Lung (tissue), 11 donors: ENCODE measurements at regions not wholly inside any gene's neighbourhood (a gene's known extent, or its start where the extent isn't known, plus 50 kb on each side); places are given as distances from the start of the nearest gene placed in this dataset.

Experiments used
- ATAC-seq: fragments of 200-7000 bp; cut with Tn5 transposase; one replicate; pipeline ENCODE4 v1.9.1; 2020; ENCODE audit warnings: moderate number of reproducible peaks; ENCODE audit not compliant: insufficient read depth, low FRiP score
- DNase-seq, 3 donors: peaks; one replicate each; pipeline ENCODE4 v3.0.0-alpha.2; 2013 to 2017
- H3K27ac ChIP-seq, 2 donors: one replicate each; pipeline ENCODE4 v1.5.1; 2013; ENCODE audit warnings: mild to moderate bottlenecking in 2 of 2, moderate library complexity in 2 of 2, control low read depth in 1 of 2, inconsistent platforms in 1 of 2, low read depth in 1 of 2, low read length in 1 of 2
- H3K27me3 ChIP-seq, 3 donors: one replicate each; pipeline ENCODE4 v1.5.1; 2013; ENCODE audit warnings: low read length in 2 of 3; ENCODE audit not compliant: control insufficient read depth in 3 of 3, insufficient read depth in 3 of 3
- H3K36me3 ChIP-seq, 4 donors: one replicate each; pipeline ENCODE4 v1.5.1; 2013; ENCODE audit warnings: low read length in 4 of 4, mild to moderate bottlenecking in 1 of 4, moderate library complexity in 1 of 4; ENCODE audit not compliant: control insufficient read depth in 4 of 4, insufficient read depth in 4 of 4
- H3K4me1 ChIP-seq, 5 donors: one replicate each; pipeline ENCODE4 v1.5.1; 2013; ENCODE audit warnings: low read length in 5 of 5, mild to moderate bottlenecking in 2 of 5, moderate library complexity in 1 of 5; ENCODE audit not compliant: control insufficient read depth in 5 of 5, insufficient read depth in 5 of 5
- H3K4me3 ChIP-seq: one replicate; pipeline ENCODE4 v1.5.1; 2013; ENCODE audit warnings: mild to moderate bottlenecking, control low read depth, moderate library complexity
- H3K9ac ChIP-seq, 2 donors: one replicate each; pipeline ENCODE4 v1.5.1; 2013; ENCODE audit warnings: low read length in 2 of 2, control low read depth in 1 of 2; ENCODE audit not compliant: insufficient read depth in 1 of 2
- H3K9me3 ChIP-seq, 4 donors: one replicate each; pipeline ENCODE4 v1.5.1; 2013; ENCODE audit warnings: low read length in 3 of 4, mild to moderate bottlenecking in 1 of 4, moderate library complexity in 1 of 4; ENCODE audit not compliant: control insufficient read depth in 4 of 4, insufficient read depth in 3 of 4
- CTCF ChIP-seq: IDR thresholded peaks from 2 replicates; pipeline ENCODE4 v1.5.1; 2012; ENCODE audit warnings: mild to moderate bottlenecking; ENCODE audit errors: control extremely low read depth, extremely low read depth
- WGBS, 2 donors: extraction: QIAGEN DNeasy Blood & Tissue Kit; methylation state at CpG; one replicate each; pipeline ENCODE4 v1.1.7; 2013; 5-methylcytosine and 5-hydroxymethylcytosine counted together
- donor health status: control.
- donor health status: control.
- donor health status: Bipolar disorder and iron deficiency.
- donor health status: healthy.
- donor health status: DM: yes; HTN: yes; CAD: no.

- Histone ChIP-seq H3K27me3 (no peaks in the 10 kb centered on the region), H3K27ac (no peak overlapping the region), H3K4me1 (peaks cover 0 to 42% (median 11%) of the 10 kb centered on the region in 5 donors), H3K9me3 (no peaks in the 10 kb centered on the region), H3K4me3 (no peak overlapping the region), H3K9ac (no peak overlapping the region), H3K36me3 (peaks cover 0 to 1% (median 0%) of the 10 kb centered on the region in 4 donors)
- no peak for ATAC-seq
- 82 to 85% methylated on average over 11 of the region's 11 CpGs for WGBS, 2 donors
- TF ChIP-seq CTCF: no peak
- DNase-seq: no peak
These were observed 97.3 kb upstream of the NHSL1 start for GRCh38 chr6:138596591-138596990.

- no peak for TF ChIP-seq CTCF
- Histone ChIP-seq H3K36me3 (peaks cover 0 to 1% (median 0%) of the 10 kb centered on the region in 4 donors), H3K27me3 (no peaks in the 10 kb centered on the region), H3K4me3 (no peak overlapping the region), H3K9ac (no peak overlapping the region), H3K27ac (no peak overlapping the region), H3K9me3 (no peaks in the 10 kb centered on the region), H3K4me1 (peaks cover 0 to 39% (median 11%) of the 10 kb centered on the region in 5 donors)
- WGBS, 2 donors: 92 to 97% methylated on average over 7 of the region's 7 CpGs
- ATAC-seq (no peak), DNase-seq (no peak)
These were observed 98.0 kb upstream of the NHSL1 start for GRCh38 chr6:138597336-138597735.

DNA sequence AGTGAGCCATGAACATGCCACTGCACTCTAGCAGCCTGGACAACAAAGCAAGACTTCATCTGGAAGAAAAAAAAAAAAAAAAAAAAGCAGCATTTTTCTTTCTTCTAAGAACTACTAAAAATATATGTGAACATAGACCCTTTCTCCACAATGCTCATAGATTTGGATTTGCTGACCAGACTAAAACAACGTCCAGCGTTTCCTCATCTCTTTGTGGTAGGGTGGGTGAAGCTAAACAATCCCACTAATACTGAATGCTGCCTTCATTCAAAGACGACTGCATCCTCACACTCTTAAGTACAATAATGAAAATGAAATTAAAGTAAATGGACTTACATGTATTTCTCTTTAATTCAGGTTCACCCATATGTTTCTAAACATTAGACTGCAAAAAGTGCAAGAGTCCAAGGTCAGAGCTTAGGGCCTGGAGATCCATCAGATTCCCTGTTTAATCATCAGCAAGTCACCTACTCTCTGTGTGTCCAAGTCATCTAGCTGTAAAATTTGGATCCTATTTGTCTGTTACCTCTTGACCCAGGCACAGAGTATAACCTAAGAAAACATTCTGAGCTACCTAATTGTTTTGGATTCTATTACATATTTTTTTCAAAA, 99.4 kb upstream of the NHSL1 start:
- no peak overlapping the region for H3K4me3 ChIP-seq
- no peak for ATAC-seq
- H3K36me3 ChIP-seq: peaks cover 0 to 1% (median 0%) of the 10 kb centered on the region in 4 donors
- H3K9me3 ChIP-seq: no peaks in the 10 kb centered on the region
- H3K9ac ChIP-seq: no peak overlapping the region
- no peak for DNase-seq
- WGBS, 2 donors: 95 to 96% methylated on average over 3 of the region's 3 CpGs
- H3K27me3 ChIP-seq: no peaks in the 10 kb centered on the region
- no peak overlapping the region for H3K27ac ChIP-seq
- no peak for TF ChIP-seq CTCF
- peaks cover 0 to 26% (median 11%) of the 10 kb centered on the region in 5 donors for H3K4me1 ChIP-seq

GRCh38 chr6:138600261-138600660, 101.0 kb upstream of the NHSL1 start:
- Histone ChIP-seq H3K36me3 (peaks cover 0 to 1% (median 0%) of the 10 kb centered on the region in 4 donors), H3K27ac (no peak overlapping the region), H3K4me3 (no peak overlapping the region), H3K9ac (no peak overlapping the region), H3K27me3 (no peaks in the 10 kb centered on the region), H3K9me3 (no peaks in the 10 kb centered on the region), H3K4me1 (peaks cover 0 to 11% (median 0%) of the 10 kb centered on the region in 5 donors)
- DNase-seq (no peak), ATAC-seq (no peak)
- no peak for TF ChIP-seq CTCF
